WI38 (cell line): ENCODE measurements at regions not wholly inside any gene's neighbourhood (a gene's known extent, or its start where the extent isn't known, plus 50 kb on each side); places are given as distances from the start of the nearest gene placed in this dataset.

Experiments used
- H3K4me3 ChIP-seq: 2 replicates; pipeline ENCODE4 v1.5.1; 2011; ENCODE audit warnings: low read depth, mild to moderate bottlenecking, control low read depth, low read length
- TF ChIP-seq, protein P1 (sequence below): IDR thresholded peaks from 2 replicates; pipeline ENCODE4 v1.5.1; 2012; ENCODE audit warnings: low read depth, mild to moderate bottlenecking, control low read depth, low read length

DNA sequence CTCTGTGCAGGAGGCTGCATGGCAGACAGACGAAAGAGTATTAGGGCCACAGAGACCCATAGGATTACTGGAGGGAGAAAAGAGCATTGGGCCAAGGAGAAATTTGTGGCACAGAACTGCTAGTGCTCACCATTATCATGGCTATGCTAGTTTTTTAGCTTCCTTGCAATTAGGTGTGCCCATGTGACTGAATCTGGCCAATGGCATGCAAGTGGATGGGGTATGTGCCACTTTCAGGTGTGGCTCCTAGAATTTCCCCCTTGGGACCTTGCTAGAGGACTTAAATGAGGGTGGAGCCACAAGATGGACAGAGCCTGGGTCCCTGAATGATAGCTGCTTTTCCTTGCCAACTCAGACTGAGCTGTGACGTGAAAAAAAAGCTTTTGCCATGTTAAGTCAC is 73.9 kb upstream of the TENM4 start:
- H3K4me3 ChIP-seq: no peak overlapping the region
- TF ChIP-seq, protein P1, sequence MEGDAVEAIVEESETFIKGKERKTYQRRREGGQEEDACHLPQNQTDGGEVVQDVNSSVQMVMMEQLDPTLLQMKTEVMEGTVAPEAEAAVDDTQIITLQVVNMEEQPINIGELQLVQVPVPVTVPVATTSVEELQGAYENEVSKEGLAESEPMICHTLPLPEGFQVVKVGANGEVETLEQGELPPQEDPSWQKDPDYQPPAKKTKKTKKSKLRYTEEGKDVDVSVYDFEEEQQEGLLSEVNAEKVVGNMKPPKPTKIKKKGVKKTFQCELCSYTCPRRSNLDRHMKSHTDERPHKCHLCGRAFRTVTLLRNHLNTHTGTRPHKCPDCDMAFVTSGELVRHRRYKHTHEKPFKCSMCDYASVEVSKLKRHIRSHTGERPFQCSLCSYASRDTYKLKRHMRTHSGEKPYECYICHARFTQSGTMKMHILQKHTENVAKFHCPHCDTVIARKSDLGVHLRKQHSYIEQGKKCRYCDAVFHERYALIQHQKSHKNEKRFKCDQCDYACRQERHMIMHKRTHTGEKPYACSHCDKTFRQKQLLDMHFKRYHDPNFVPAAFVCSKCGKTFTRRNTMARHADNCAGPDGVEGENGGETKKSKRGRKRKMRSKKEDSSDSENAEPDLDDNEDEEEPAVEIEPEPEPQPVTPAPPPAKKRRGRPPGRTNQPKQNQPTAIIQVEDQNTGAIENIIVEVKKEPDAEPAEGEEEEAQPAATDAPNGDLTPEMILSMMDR: no peak

DNA sequence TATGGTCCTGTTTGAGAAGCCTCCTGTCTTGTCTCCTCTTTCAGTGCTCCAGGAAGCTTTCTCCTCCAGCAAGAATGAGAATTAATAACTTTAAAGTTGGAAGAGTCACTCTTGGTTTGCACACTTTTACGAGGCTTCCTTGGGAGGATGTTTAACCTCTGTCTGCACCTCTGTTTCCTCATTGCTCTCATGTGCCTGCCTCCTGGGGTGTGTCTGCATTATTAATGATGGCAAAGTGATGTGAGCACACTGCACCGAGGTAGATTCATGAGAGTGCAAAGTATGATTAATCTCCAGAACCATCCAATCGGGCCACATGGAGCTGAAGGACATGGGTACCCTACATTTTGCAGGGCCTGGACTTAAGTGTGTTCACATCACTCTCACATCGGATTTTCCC is 73.5 kb upstream of the TENM4 start:
- TF ChIP-seq, protein P1: no peak
- H3K4me3 ChIP-seq: no peak overlapping the region

DNA sequence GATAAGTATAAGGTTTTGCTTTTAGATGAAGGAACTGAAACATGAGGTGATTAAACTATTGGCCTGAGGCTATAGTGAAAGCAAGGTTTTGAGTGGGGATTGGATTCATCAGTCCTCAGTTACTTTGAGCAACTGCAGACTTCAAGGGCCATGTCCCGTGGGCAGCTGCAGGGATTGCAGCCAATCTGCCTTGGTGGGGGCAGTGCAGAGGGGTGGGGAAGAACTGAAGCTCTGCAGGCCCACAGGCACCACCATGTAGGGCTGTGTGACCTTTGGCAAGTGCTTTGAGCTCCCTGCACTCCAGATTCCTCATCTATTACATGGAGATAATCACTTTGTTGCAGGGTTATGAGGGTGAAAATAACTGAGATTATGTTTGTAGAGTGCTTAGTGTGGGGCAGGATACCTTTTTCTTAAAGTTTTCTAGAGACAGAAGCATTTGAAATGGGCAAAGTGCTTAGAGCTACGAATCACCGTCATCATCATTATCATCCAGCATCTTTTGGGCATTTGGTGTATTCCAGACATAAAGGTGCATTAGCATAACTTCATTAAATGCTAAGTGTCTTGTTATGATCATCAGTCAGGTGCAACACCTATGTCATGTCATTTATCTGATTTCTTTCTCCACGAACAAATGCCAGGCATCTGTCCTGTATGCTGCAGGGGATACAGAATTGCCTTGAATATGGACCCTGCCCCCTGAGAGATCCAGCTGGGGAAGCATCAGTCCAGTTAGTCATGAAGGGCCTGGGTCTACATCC is 72.1 kb upstream of the TENM4 start:
- TF ChIP-seq, protein P1: no peak
- H3K4me3 ChIP-seq: no peak overlapping the region

DNA sequence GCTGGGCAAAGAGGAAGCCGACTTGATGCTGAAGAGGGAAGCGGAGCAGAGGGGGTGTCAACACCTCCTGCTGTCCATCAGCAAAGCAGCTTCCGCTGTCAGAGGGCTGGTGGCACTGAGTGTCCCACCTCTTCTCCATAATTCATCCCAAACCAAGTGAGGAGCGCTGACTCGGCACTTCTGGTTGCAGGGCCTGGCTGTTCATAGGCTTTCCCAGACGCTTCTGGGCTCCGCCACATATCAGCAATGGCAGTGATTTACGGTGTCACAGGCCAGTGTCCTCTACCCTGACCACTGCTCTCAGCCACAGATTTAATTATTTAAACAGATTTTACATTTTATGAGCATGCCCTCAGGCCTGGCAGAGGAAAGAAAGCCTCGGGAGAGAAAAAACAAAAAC is 70.1 kb upstream of the TENM4 start:
- no peak overlapping the region for H3K4me3 ChIP-seq
- TF ChIP-seq, protein P1: no peak

DNA sequence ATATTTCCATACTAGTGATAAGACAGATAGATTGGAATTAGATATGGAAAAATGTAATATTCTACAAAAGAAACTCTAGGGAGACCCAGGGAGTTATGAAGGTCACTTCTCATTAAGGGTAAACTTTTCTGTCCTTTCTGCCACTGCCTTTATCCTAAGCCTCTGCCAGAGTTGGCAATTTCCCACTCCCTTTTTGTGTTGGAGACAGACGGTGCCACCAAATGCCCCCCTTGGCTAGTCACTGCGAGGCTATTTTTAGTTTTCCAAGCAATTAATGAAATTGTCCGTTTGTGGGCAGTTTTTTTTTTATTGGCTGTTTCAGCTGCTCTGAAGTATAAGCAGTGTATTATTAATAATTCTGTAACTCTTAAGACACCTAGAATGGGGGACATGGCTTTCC is 67.6 kb upstream of the TENM4 start:
- H3K4me3 ChIP-seq: no peak overlapping the region
- TF ChIP-seq, protein P1: no peak

DNA sequence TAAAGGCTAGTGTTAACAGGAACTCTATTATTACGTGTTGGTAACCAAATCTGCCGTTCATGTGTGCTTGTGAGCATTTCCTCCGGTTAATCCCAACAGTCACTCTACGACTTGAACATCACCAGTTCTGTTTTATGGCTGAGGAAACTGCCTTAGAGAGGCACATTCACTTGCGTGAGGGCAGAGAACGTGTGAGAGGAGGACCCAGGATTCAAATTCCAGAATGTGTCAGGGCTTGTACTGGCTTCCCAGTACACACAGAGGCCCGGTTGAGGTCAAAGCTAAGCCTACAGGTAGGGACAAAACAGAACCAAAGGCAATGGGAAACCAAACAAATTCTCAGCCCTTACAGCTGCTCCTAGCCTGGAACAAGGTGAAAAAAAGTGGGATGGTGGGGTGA is 66.9 kb upstream of the TENM4 start:
- H3K4me3 ChIP-seq: no peak overlapping the region

DNA sequence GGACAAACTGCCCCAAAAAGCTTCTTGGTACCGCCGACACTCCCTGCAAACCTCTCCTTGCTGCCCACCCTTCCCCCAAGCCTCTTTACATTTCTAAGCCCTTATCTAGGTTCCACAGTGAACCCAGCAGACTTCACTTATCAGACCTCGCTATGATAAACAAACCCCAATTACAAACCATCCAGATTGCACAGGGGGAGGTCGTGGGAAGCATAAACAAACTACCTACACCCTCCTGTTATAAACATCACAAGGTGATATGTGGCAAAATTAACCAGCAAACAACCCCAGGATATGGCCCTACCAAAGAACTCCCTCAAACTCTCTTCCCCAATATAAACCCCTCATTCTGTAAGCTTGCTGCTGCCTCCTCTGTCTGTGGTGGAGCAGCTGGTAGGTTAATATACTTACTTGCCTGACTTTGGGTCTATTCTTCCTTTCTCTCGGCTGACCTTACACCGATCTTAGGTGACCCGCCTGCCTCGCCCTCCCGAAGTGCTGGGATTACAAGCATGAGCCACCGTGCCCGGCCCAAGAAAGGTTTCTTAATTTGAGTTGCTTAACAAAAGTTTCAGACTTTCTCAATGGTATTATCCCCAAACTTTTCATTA is 66.0 kb upstream of the TENM4 start:
- TF ChIP-seq, protein P1: no peak
- no peak overlapping the region for H3K4me3 ChIP-seq

More for the DNA sequence above, 66.9 kb upstream of the TENM4 start:
- TF ChIP-seq, protein P1: no peak
